ENCODE measurements at regions not wholly inside any gene's neighbourhood (a gene's known extent, or its start where the extent isn't known, plus 50 kb on each side); places are given as distances from the start of the nearest gene placed in this dataset.

DNA sequence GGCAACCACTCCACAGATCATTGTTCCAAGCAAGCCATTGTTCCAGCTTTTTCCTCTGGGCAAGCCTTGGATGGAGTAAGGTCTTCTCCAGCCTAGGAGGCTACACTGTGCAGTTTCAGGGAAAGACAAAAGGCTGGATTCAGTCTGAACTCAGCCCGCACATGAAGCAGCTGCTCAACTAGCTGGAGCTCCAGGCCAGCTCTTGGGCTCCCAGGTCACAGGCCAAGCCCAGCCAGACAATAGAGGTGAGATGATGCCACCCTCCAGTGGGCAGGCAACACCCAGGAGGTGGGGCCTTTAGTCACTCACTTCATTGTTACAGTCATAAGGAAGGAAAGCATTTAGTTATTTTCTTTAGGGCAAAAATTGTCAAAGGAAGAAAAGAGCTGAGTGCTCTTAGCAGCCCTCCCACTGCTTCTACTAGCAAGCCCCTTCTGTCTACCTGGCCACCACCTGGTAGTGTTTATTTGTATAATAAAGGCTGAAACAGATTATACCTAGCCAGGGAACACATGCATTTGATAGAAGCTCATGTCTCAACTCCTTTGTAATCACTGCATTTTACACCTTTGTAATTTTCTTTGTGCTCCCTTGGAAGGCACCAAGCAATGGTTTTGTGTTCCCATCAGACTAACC lies 253.4 kb downstream of the WDR11 start:
- DNase-seq, result no peak

DNA sequence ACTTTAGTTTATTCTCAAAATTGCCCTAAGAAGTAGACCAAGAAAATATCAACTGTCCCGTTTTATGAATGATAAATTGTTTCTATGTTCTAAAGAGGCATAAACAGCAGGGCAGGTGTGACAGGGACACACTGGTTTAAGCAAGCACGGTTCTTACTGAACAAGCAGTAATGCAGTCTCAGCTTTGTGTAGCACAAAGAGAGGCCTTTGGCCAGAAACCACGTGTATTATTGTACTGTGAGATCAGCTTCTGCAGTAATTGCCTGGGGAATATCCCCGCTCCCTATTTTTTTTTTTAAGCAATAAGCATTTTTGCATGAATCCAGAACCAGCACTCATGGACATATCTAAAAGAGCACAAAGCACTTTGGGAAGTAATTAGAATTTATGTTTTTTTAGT lies 255.4 kb downstream of the WDR11 start:
- DNase-seq, result no peak

DNA sequence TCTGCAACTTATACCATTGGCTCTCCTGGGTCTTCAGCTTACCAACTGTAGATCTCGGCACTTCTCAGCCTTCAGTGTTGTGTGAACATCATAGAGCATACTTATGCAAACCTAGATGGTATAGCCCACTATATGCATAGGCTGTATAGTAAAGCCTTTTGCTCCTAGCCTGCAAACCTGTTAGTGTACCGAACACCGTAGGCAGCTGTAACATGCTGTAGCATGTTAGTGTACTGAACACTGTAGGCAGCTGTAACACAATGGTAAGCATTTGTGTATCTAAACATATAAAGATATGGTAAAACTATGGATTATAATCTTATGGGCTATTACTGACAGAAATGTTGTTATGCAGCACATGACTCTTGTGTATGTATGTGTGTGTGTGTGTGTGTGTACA lies 256.9 kb downstream of the WDR11 start:
- DNase-seq, result no peak

DNA sequence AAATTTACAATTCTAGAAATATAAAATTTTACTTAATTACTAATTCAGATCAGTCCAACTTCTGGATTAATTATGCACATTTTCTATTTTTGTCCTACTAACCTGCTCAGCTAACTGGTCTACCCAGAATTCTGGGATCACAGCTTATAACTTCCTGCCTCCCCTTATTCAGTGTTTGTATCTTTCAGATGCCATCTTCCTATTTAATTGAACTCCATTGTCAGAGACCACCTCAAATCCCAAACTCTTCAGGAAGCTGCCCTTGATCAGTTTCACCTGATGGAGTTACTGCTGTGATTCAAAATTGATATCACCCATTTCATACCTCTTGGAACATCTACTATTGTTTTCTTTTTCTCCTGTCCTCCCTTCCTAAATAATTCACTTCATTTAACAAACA lies 259.2 kb downstream of the WDR11 start:
- no peak for DNase-seq

DNA sequence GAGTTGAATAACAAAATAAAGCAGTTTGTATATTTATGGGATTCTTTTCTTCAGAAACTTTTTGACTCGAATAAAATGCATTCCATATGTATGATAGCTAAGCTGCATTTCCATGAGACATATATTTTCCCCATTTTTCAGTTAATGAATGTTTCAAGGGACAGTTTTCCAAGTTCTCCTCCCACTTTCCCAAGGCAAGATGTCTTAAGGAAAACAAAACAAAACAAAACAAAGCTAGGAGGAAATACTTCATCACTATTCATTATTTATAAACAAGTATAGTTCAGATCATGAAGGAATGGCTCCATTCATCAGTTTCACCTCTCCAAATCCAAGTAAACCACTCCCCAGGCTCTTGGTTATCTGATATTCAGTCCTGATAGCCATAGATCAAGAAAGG lies 261.0 kb downstream of the WDR11 start:
- DNase-seq, result no peak

DNA sequence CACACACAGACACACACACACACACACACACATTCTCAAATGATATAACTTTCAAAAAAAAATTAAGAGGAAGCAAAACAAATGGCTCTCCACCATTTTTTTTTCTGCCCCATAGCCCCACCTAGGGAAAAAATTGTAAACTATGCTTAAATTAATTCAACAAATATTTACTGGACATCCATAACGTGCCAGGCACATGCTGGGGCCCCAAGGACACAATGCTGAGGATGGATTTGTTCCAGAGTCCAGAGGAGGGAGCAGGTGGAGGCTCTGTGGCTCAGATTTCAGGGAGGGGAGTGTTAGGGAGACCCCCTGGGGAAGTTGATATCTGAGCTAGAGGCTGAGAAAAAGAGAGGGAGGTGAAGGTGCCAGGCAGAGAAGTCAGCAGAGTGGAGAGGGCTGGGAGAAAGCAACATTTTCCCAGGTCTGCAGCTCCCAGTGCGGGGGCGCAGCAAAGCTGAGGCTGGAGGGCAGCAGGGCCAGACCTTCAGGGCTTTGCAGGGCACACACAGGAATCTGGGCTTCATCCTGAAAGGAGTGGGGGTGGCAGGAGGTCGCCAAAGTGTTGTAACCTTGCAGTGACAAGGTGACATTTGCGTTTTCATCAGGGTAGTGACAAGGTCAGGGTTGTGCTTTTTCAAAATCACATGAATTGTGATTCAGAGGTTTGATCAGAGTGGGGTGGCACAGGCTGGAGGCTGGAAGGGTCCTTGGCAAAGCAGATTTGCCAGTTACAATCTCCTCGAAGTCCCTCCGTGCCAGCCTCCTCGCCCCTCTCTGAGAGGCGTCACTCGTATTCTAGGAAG lies 261.6 kb downstream of the WDR11 start:
- peak; percentile 22 for DNase-seq

DNA sequence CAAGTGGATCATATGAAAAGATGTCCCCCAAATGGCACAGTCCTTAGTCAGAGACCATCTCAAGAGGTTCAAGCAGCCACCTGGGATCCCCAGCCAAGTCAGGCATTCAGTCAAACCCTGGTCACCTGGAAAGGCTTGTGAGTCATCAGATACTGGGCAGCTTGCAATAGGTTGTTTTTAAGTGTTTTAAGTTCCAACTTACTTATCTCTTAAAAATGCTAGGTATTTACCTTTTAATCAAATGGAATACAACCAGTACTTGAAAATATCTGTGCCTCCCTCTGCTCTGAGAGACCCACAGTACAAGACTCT lies 262.2 kb downstream of the WDR11 start:
- DNase-seq, result no peak

DNA sequence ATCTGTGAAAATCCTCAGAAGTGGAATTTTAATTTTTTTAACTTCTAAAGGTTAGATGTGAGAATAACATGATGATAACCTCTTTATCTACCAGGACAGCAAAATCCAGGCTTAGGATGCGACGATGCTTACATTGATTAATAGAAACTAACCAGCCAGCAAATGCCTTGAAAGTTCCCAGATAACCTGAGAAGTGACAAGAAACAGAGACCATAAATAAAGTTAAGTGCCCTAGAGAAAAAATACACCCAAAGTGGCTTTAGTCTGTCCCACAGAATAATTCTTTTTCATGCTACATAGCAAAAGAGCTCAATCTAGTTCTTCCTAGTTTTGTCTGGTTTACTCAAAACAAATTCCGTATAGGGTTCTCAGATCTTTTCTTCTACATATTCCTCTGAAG lies 262.7 kb downstream of the WDR11 start:
- no peak for DNase-seq

DNA sequence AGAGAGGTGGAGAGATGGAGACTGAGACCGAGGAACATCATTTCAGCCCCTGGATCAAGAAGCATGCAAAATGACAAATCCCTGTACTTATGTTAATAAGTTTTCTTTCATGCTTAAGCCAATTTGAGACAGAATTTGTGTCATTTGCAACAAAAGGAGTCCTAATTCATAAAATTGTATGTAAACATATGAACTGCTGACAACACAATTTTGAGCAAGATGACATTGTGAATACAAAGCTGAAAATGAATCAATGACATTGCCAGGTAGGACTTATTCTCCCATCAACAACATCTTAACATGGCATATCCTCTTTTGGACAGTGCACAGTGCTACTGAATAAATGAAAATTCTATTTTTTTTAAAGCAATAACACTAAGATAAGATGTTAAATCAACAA lies 264.0 kb downstream of the WDR11 start:
- no peak for DNase-seq

DNA sequence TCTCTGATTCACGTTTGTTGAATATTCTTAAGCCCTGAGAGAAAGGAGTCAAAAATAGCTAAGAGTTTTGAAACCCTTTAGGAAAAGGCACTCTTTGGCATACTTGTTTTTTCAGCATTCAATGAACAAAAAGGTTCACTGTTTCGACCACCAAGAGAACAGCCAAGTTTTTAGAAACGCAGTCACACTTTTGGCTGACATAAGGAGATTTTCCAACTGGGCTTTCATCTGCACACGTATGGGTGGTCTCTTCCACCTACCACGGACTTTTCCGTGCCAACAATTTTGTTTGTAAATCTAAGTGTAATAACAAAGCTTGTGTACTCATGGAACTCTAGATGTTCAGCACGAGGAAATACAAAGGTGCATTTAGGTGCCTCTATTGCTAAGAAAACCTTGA lies 270.3 kb downstream of the WDR11 start:
- no peak for DNase-seq

DNA sequence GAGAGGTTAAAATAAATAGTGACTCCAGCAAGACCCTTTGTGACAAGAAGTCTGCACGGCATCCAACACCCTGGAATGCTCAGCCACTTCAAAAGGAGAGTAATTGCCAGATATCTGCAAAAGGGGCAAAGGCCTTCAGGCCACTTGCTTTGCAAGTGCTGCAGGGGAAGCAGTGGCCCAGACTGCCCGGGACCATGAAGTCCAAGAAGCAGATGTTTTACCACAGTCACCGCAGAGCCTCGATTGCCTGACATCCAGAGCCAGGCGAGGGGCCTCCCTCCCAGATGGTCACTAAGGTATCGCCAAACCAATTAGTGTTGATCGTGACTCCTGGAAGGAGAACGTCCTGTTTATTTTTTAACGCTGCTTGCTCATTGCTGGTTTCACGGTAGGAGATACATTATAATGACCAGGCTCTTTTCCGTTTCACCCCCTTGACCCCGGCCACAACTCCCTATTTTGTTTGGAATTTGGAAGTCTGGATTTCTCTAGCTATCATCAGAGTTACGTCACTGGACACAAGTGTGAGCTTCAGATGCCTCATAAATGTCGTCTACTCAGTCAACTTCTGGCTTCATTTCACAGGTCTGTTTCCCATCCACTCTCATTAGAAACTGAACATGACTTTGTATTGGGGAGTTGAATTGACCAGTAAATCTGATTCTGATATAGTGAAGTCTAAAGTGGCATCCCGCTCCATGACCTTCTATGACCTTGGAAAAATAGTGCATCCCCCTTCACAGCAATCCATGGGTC lies 276.2 kb downstream of the WDR11 start:
- no peak for DNase-seq

DNA sequence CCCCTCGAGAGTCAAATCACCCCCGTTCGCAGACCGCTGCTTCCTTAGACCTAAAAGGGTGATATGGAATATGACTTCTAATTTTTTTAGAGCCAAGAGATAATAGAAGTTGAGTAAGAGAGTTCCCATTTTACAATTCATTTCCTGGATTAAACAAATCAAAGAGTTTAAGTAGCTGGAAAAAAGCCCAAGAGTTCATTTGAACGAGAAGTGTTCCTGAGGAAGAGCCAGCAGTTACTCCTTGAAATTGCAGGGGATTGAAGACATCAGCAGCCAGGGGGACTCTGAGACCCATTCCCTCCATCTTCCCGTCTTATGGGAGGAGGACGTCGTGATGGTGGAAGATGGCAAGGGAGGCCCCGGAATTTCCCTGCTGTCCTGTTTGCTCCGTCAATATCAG lies 277.0 kb downstream of the WDR11 start:
- DNase-seq, result no peak

DNA sequence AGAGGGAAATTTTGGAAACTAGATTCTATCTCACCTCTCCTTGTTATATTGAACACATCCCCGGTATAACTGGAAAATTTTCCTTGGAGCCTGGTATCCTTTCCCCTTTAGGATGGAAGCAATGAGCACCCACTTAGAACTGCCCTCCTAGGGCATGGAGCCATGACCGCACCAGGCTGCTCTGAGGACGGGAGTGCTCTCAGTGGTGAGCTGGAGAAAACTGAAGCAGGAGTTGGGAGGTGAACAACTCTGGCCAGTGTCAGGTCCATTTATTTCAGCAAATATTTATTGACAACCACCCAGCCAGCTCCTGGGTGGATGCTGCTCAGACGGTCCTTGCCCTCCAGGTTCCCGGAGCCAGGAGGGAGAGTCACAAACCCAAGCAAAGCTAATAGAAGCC lies 278.1 kb downstream of the WDR11 start:
- DNase-seq, result no peak

DNA sequence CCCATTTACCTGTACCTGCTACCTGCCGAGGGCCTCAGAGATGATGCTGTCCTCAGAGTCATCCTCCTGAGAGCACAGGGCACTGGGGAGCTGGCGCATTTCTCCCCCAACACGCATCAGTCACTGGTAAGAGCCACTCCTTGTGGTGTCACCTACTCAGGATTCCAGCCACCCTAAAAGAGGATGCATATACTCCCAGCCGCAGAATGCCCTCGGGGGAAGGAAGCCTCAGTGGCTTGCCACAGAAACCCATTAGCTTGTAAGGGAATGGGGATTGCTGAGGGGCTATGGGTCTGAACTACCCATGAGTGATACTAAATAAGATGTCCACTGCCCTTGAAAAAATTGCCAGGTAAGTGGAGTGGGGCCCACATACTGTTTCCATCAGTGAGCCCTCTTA lies 279.2 kb downstream of the WDR11 start:
- no peak for DNase-seq

DNA sequence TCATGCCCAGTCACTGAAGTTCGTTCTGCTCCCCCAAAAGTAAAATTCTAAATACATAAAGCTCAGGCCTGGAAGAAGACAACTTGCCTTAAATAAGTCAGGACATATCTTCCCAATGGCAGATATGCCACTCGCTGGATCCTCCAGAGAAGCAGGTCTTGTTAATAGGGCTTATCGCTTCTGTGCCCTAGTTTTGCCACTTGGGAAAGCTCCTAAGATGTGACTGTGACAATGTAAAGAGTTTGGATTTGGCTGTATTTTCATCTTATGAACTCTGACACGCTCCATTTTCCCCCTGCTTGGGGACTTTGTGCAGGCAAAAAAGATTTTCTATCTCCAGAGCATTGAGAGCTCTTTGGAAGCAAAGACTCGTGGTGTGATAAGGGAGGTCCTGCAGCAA lies 279.9 kb downstream of the WDR11 start:
- no peak for DNase-seq

DNA sequence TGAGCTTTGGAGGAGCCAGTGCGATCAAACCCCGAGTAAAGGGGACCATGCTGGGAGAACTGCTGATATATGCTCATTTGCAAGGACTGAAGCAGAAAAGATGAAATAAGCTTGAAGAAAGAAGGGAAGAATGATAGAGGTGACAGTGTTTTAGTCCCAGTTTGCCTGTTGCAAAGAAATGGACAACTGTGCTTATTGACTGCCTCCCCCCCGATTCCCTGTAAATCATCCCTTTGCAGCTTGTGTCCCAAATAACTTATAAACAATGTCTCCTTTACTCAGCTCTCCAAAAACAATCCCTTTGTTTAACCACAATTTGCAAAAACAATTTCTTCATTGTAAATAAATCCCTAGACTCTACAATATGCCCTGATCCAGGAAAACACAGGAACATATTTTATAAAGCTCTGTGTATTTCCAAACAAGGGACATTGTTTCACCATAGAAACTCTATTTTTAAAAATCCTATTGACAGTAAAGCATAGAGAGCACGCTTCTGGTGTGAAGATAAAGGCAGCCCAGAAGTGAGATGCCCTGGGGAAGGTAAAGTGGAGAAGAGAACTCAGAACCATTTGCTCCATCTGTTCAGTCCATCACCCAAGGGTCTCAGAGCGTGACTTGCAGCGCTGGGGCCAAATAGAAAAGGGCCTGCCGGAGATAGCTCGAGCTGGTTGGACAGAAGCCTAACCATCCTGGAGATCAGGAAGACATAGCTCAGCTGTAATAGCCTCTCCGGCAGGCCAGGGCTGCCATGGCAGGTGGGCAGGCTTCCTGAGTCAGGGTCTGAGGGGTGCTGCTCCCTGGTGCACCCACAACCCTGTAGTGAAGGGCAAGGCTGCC lies 280.5 kb downstream of the WDR11 start:
- DNase-seq, result no peak

DNA sequence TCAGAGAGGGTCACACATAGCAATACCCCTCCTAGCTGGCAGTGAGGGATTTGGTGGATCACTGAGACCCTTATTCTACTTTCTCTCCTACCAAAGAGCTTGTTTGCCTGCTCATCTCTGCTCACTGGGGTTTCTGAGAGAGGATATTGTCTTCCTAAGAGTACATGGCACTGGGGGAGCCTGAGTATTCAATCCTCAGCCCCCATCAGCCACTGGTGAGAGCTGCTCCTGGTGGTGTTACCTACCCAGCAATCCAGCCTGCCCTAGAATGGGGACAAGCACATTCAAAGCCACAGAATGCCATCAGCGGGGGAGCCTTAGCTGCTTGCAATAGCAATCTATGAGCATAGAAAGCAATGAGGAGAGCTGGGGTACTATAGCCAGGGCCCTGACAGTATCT lies 281.1 kb downstream of the WDR11 start:
- no peak for DNase-seq

DNA sequence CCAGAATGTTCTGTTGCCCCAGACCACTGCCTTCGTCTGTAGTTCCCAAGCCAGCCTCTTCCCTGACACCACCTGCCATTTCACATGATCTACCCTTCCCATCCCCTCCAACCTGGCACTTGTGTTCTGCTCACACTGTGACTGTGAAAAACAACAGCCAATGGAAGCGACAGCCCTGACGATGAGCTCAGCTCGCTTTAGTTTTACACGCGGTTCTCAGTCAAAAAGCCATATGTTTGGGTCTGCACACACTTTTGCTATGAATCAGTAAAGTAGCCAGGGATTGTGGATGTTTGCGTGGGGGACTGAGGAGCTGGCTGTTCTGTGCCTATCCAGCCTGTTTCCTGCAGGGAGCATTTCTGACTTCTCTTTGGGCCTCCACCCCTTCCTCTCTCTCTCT lies 282.7 kb downstream of the WDR11 start:
- DNase-seq, result no peak

DNA sequence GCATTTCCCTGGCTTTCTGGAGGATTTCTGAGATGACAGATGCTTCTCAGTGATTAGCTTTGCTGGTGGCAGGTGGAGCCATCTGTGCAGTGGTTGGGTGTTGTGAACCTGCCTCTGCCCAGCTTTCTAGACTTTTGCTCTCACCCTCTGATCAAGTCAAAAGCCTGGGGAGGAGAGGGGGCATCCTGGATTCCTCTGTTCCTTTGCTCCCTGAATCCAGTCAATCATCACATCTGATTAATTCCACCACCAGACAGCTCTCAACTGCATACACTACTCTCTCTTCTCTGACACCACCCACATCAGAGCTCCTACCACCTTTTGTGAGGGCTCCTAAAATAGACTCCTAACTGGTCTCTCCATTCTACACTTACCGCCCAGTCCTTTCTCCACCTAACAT lies 283.5 kb downstream of the WDR11 start:
- no peak for DNase-seq

DNA sequence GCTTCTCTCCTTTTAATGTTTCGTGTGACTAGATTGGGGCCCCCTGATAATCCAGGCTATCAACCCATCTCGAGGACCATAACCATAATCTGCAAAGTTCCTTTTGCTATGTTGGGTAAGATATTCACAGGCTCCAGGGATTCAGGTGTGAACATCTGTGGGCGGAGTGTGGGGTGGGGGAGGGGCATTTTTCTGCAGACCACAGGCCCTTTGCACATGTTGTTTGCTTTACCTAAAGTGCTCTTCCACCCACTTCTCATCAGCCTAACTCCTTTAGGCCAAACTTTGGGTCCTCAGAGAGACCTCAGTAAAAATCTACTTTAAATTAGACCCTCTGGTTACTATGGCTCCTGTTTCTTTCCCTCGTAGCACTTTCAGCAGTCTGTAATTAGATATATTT lies 284.4 kb downstream of the WDR11 start:
- DNase-seq, result no peak

DNA sequence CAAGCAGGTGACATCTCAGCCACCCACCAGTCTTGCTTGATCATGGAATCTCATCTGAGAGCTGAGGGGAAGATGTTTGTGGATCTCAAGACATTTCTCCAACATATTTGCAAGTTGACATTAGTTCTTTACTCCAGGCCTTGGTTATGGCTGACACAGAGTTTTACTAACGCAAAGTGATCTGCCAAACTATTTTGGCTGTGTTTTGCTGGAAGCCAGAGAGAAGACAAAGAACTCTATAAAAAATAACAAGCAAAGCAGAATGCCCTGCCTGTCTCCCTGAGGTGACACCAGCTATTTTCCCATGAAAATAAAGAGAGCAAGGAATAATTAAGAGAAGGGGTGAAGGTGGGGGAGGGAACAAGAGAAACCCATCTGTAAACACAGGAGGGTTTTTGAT lies 286.4 kb downstream of the WDR11 start:
- no peak for DNase-seq

DNA sequence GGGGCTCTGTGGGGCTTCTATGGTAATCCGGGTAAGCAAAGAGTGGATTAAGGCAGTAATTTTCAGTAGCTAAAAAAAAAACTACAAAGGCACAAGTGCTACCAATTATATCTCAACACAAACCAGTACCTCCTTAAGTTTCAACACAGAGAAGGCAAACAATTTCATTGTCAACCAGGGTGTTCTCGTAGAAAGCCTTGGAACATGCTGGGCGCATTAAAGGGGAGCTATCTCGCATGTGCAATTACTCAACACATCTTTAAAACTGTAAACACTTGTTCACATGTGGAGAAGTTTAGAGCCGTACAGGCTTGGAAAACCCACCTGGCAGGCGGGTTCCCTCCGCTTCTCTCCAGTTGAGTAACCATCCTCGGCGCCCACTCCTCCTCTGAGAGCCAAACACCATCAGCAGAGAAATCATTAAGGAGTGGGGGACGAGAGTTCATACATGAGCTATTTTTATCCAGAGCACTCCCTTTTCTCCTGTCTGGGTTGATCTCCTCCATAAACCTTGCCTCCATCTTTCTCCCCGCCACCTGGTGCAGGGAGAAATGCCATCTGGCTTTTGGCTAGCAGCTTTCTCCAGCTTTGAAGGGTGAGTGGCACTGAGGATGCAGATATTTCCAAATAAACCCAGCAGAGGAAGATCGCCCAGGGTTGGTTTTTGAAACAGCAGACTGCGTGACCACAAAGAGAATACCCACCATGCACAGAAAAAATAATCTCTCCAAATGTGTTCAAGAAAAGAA lies 287.1 kb downstream of the WDR11 start:
- DNase-seq, result no peak

DNA sequence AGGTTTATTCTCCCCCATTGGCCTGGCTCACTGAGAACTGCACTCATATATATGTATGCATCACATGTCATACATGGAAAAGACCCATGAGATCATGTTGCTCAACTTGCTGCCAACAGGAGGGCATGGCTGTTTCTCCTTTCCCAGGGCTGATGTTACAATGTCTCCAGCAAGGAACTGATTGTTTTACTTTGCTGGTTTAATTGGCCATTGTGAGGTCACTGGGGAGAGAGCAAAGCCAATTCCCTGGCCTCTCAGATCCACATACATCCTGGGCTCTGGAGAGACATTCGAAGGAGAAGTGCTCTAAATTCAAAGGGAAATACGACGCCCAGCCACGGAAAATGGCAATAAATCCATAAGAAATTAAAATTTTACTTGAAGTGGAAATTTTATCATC lies 287.8 kb downstream of the WDR11 start:
- DNase-seq, result no peak

All from OCI-M1 (cell line).